ENCODE measurements at regions not wholly inside any gene's neighbourhood (a gene's known extent, or its start where the extent isn't known, plus 50 kb on each side); places are given as distances from the start of the nearest gene placed in this dataset.

DNA sequence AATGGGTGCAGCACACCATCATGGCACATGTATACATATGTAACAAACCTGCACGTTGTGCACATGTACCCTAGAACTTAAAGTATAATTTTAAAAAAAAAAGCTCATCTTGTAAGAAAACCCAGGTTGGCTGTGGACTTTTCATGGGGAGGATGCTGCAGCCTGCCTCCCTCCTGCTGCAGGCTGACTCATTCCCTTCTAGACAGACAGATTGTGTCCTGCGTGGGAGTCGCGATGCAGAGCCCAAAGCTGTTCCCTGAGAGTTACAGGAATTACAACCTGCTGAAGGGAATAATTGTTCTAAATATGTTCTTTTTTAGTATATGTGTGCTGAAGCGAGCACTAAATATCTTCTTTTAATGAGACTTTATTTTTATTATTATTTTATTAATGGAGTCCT, 93.2 kb downstream of the TBX19 start:
- DNase-seq, result no peak
- Histone ChIP-seq H3K4me1 (peaks cover 0 to 3% (median 0%) of the 10 kb centered on the region in 4 donors), H3K27me3 (no peaks in the 10 kb centered on the region), H3K27ac (no peak overlapping the region), H3K9me3 (no peaks in the 10 kb centered on the region), H3K36me3 (no peaks in the 10 kb centered on the region), H3K4me3 (no peak overlapping the region)
- TF ChIP-seq POLR2A (IDR thresholded peaks at IDR 0.05), result no peak
- TF ChIP-seq, protein P1, sequence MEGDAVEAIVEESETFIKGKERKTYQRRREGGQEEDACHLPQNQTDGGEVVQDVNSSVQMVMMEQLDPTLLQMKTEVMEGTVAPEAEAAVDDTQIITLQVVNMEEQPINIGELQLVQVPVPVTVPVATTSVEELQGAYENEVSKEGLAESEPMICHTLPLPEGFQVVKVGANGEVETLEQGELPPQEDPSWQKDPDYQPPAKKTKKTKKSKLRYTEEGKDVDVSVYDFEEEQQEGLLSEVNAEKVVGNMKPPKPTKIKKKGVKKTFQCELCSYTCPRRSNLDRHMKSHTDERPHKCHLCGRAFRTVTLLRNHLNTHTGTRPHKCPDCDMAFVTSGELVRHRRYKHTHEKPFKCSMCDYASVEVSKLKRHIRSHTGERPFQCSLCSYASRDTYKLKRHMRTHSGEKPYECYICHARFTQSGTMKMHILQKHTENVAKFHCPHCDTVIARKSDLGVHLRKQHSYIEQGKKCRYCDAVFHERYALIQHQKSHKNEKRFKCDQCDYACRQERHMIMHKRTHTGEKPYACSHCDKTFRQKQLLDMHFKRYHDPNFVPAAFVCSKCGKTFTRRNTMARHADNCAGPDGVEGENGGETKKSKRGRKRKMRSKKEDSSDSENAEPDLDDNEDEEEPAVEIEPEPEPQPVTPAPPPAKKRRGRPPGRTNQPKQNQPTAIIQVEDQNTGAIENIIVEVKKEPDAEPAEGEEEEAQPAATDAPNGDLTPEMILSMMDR (IDR thresholded peaks at IDR 0.05), result no peak

DNA sequence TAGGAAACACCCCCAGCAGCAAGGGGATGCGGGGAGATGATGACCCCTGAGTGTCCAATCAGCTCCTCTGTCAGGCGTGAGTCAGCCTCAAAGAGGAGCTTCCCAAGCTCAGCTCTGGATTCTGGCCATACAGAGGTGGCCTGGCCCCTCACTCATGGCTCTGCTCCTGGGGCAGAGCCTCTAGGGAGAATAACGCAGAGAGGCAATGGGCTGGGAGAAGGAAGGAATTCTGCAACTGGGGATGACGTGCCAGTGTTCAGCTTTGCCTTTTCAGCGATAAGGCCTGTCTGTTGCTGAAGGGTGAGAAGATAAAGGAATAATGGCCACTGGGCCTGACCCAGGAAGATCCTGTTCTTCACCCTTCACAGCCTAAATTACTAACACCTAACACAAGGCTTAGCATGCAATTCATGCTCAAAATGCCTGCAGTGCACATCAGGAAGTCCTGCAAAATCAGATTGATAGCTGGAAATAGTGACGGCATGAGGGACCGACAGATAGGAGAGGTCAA, 92.2 kb downstream of the TBX19 start:
- Histone ChIP-seq H3K27me3 (no peaks in the 10 kb centered on the region), H3K4me1 (peaks cover 0 to 3% (median 0%) of the 10 kb centered on the region in 4 donors), H3K27ac (no peak overlapping the region), H3K4me3 (no peak overlapping the region), H3K36me3 (no peaks in the 10 kb centered on the region), H3K9me3 (no peaks in the 10 kb centered on the region)
- no peak for TF ChIP-seq POLR2A (IDR thresholded peaks at IDR 0.05)
- TF ChIP-seq, protein P1 (IDR thresholded peaks at IDR 0.05), result no peak
- DNase-seq, result no peak

DNA sequence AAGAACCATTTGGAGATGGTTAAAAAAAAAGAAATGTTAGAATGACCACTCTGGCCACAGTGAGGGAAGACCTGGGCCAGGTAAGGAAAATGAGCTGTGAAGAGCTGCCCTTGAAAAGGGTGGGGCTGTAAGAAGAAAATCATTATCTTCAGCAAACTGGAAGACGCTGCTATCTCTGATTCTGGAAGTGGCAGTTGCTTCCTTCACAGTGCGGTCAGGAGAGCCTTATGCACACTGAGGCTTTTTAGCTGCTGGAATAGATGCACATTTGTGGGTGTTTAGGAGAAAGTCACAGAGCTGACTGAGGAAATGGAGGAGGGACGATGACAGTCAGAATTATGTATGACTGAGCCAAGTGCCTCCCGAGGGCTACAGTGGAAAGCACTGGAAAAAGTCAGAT, 91.6 kb downstream of the TBX19 start:
- TF ChIP-seq POLR2A (IDR thresholded peaks at IDR 0.05), result no peak
- TF ChIP-seq, protein P1 (IDR thresholded peaks at IDR 0.05), result no peak

DNA sequence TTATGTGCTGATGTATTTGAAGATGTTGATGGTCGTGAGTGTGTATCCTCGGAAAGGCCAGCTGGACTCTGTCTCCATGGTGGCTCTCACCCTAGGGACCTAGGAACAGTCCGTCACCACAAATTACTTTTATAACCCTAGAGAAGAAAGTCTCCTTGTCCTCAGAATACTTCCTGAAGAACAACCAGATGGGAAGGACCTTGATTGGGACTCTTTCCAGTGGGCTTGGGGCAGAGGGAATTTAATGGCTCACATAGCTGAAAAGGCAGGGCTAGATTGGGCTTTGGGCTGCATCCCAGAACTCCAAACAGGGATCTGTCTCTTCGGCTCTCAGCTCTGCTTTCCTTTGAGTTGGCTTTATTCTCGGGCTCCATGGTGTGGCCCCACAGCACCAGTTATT, 90.8 kb downstream of the TBX19 start:
- H3K4me3 ChIP-seq, result no peak overlapping the region
- TF ChIP-seq POLR2A (IDR thresholded peaks at IDR 0.05), result no peak
- TF ChIP-seq, protein P1 (IDR thresholded peaks at IDR 0.05), result no peak

More for the DNA sequence above, 91.6 kb downstream of the TBX19 start:
- Histone ChIP-seq H3K4me3 (no peak overlapping the region), H3K36me3 (no peaks in the 10 kb centered on the region), H3K27ac (no peak overlapping the region), H3K27me3 (no peaks in the 10 kb centered on the region), H3K9me3 (no peaks in the 10 kb centered on the region), H3K4me1 (peaks cover 0 to 3% (median 0%) of the 10 kb centered on the region in 4 donors)
- DNase-seq, result no peak

DNA sequence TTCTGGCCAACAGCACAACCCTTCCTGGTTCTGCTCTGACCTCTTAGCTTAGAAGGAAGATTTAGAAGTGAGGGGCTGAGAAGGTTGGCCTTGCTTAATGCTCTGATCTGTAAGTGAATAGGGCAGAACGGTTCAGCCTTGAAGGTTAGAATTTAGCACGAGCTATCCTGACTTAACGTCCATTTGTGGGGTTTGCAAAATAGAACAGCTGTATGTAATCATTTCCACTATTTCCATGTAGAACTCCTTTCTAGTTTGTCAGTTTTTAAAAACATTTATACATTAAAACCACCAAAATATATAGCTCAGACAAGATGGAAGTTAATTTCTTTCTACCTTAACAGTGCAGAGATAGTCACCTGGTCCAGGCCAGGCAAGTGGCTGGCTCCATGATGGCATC, 89.9 kb downstream of the TBX19 start:
- no peak for TF ChIP-seq POLR2A (IDR thresholded peaks at IDR 0.05)
- TF ChIP-seq, protein P1 (IDR thresholded peaks at IDR 0.05), result no peak
- no peaks in the 10 kb centered on the region for H3K27me3 ChIP-seq
- no peak overlapping the region for H3K4me3 ChIP-seq
- no peak for DNase-seq
- no peaks in the 10 kb centered on the region for H3K36me3 ChIP-seq
- peaks cover 0 to 3% (median 0%) of the 10 kb centered on the region in 4 donors for H3K4me1 ChIP-seq
- H3K9me3 ChIP-seq, result no peaks in the 10 kb centered on the region
- H3K27ac ChIP-seq, result no peak overlapping the region

More for the DNA sequence above, 90.8 kb downstream of the TBX19 start:
- H3K27me3 ChIP-seq, result no peaks in the 10 kb centered on the region
- no peaks in the 10 kb centered on the region for H3K9me3 ChIP-seq
- peaks cover 0 to 3% (median 0%) of the 10 kb centered on the region in 4 donors for H3K4me1 ChIP-seq
- no peak overlapping the region for H3K27ac ChIP-seq
- DNase-seq, result no peak
- no peaks in the 10 kb centered on the region for H3K36me3 ChIP-seq

DNA sequence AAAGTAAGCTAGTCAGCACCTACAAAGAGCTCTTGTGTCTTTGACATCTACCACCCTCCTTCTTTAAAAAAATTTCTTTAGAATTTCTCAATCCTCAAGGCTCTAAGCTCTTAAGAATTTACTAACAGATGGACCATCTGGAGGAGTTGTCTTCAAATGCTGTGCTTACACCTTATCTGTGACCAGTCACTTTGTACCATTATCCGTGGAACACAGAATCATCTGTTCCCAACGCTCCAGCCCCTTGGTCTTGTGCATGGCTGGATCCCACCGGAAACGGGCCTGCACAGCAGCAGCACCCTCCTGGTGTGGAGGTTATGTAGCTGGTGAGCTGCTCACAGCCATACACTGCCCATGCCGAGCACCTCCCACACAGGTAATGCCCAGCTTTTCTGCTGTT, 89.0 kb downstream of the TBX19 start:
- no peak overlapping the region for H3K4me3 ChIP-seq
- H3K36me3 ChIP-seq, result no peaks in the 10 kb centered on the region
- DNase-seq, result no peak
- no peaks in the 10 kb centered on the region for H3K4me1 ChIP-seq
- H3K27ac ChIP-seq, result no peak overlapping the region
- no peaks in the 10 kb centered on the region for H3K9me3 ChIP-seq
- H3K27me3 ChIP-seq, result no peaks in the 10 kb centered on the region
- no peak for TF ChIP-seq POLR2A (IDR thresholded peaks at IDR 0.05)
- TF ChIP-seq, protein P1 (IDR thresholded peaks at IDR 0.05), result no peak

Data from Peyer's patch (tissue), 4 donors.